Posterior cingulate gyrus (tissue), 11 donors: ENCODE measurements at regions not wholly inside any gene's neighbourhood (a gene's known extent, or its start where the extent isn't known, plus 50 kb on each side); places are given as distances from the start of the nearest gene placed in this dataset.

ENCODE experiments used
- DNase-seq, 10 donors: peaks; one replicate each; pipeline versions ENCODE4 v3.0.0 to v3.0.0-alpha.2; 2020 to 2021; ENCODE audit warnings: mixed read lengths in 3 of 10
- intact Hi-C: fragments of 100-400 bp; cut with DNase I; formaldehyde crosslinking; loops from one replicate; pipeline ENCODE4 v1.15.1; 2023

DNA sequence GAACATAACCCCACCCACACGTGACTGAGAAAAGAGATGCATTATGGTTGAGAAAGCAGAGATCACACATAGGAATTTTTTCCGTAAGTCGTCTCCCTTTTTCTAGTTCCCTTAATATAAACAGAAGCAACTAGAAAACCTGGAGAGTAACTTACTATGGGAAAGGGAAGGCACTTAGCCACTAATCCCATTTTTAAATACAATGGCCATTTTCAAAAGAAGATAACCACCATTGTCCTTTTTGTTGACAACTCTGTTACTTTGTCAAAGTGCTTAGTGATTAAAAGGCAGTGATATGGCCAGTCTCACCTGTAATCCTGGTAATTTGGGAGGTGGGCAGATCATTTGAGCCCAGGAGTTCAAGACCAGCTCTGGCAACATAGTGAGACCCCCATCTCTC lies 184.4 kb upstream of the UMPS start:
- no peak for DNase-seq
- intact Hi-C loops: no loop called here

DNA sequence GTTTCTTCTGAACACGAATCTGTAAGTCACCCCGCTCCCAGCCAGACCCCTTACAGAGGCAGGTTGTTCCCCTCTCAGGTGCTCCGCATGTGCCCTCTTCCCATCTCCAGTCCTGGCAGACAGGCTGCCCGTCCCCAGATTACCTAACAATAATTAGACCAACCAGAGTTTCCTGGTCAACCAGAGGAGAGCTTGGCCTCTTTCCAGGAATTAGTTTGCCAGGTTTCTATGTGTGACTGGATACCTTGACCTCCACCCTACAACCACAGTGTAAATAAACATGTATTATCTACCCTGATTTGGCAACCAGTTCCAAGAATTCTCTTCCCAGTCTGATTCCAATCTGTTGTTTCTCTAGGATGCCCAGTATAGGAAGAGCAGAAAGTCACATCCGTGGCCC lies 178.0 kb upstream of the UMPS start:
- intact Hi-C loops: loop anchor here (5.0 kb wide), 1 partner anchor 200 kb away; no protein-coding TSS in a partner anchor

DNA sequence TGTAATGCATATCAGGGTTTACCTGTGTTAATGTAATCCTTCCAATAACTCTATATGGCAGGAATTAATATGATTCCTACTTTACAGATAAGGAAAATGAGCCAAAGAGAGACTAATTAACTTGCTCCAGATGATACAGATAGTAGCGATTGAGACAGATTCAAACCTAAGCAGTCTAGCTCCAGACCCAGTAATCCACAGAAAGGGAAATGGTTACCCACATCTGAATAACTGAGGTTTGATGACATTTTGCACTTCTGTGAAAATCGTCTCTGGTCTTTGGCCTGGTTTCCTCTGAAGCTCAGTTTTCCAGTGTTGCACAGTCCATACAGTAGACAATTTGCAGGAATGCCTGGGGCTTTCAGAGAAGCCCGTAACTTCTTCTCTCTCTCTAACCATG lies 177.1 kb upstream of the UMPS start:
- DNase-seq: no peak
- intact Hi-C loops: loop anchor here (5.0 kb wide), 1 partner anchor 201 kb away; no protein-coding TSS in a partner anchor

More for the DNA sequence above, 178.0 kb upstream of the UMPS start:
- DNase-seq: no peak

DNA sequence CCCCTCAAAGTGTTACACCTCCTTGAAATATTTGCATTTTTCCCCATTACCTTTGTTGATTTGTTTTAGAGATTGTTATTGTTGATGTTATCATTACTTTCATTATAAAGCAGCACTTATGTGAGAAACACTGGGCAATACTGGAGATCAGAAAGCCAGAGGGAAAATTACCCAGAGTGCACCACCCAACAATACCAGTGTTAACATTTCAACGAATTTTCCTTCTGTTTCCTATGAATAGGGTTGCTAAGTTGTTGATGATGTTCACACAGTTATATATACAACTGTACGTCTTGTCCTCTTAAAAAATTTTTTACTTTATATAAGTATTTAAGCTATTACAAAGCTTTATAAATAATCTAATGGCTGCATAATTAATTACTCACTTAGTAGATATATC lies 173.6 kb upstream of the UMPS start:
- no peak for DNase-seq
- intact Hi-C loops: no loop called here

DNA sequence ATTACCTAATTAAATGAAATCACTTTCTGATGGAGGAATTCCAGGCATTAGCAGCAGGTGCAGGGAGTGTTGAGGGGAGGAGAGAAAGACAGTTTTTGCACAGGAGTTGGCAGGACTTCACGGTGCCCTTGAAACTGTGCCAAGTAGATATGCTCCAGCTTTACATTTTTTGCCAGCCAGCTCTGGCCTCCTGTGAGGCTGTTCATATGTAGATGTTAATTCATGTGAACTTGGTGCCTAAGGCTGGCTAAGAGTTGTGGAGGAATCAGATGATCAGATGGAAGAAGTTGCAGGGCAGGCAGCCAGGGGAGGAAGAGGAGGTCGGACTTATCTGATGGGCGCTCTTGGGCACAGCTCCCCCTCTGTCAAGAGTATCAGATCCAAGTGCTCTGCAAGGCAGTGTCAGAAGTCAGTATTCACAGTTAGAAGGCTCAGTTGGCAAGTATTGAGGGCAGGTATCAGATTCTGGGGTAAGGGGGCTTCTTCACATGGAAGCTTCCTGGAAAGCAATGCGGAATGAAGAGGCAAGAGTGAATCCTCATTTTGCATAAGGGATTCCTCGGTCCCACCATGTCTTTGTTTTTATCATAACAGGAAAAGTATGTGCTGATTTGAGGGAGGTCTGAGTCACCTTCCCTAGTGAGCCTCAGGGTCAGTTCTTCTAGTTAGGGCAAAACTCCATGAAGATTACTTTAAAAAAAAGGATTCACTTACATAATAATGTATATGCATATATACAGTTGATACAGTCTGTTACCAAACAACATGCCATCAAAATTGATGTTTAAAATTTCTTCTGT lies 172.6 kb upstream of the UMPS start:
- intact Hi-C loops: no loop called here
- no peak for DNase-seq

DNA sequence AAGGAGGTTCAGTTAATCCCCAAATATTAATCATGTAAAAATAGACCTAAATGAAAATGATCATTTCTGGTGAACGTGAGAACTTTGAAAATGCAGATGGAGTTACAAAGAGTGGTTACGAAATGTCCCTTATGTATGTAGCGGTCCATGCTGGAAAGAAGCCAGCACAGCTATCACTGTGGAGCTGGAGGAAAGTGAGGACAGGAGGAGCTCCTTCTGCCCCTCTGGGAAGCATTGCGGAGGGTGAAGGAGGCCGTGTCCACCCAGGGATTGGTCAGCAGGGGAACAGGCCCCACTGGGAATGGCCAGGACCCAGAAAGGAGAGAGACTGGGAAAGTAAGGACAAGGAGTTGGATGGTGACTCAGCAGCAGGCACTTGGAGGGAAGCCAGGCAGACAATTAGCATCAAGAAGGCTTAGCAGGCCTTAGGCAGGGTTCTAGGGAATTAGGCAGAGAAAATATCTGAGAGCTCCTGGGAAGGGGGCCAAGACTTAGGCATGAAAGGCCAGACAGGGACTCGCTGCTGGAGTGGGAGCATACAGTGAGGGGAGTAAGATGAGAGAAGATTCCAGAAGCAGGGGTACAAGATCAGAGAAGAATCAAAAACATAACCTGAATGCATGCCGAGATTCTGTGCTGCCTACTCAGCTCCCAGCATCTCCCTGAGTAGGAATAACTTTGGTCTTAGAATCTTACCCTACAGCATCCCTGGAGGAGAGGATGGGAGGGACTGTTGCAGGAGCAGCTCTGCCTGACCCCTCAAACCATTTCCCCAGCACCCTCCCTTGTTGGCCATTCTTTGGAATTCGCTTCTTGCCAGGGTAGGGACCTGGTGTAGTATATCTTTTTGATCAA lies 171.0 kb upstream of the UMPS start:
- intact Hi-C loops: no loop called here
- peak; percentile 54 to 95 (median 74) for DNase-seq

DNA sequence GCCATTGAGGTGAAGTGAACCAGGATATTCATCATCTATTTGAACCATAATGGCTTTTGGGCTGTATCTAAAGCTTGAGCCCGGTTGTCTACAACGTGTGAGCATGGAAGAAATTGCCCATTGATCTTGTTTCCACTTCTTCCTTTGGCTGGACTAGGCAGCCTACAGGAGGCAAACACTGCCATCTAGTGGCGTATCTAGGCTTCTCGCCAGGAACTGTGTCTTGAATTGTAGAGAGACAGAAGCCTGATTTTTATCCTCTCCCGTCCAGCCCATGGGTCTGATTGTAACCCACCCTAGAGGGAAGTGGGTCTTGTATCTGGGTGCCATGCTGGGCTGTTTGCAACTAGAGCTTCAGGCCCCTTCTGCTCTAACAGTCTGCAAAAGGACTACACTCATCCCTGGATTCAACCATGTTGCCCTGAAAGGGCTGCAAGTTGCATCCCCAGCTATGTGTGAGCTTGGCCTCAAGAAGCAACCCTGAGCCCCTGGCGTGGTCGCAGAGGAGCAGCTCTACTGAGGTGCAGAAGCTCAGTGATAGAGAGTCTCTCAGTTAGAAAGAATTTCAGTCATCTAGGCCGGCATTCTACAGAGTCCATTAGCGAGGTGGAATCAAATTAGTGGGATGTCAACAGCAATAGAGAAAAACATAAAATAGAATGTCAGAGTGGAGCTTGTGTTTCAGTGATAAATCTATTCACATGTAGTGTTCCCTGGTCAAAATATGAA lies 170.2 kb upstream of the UMPS start:
- intact Hi-C loops: no loop called here
- peak; percentile 50 to 96 (median 80) for DNase-seq

DNA sequence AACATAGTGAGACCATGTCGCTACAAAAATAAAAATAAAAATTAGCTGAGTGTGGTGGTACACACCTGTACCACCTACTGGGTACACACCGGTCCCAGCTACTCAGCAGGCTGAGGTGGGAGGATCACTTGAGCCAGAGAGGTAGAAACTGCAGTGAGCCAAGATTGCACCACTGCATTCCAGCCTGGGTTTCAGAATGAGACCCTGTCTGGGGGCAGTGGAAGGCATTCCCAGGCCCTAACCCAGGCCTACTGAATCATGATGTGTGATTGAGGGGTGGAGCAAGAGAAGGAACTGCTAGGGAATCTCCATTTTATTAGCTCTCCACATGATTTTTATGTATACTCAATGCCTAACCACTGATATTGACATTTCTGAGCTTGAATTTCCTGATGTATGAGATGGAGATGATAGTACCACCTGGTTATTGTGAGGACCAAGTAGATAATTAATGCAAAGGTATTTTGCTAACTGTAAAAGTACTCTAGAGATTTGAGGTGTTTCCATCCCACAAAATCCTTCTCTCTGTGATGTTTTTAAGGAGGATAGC lies 169.5 kb upstream of the UMPS start:
- intact Hi-C loops: no loop called here
- DNase-seq: no peak

DNA sequence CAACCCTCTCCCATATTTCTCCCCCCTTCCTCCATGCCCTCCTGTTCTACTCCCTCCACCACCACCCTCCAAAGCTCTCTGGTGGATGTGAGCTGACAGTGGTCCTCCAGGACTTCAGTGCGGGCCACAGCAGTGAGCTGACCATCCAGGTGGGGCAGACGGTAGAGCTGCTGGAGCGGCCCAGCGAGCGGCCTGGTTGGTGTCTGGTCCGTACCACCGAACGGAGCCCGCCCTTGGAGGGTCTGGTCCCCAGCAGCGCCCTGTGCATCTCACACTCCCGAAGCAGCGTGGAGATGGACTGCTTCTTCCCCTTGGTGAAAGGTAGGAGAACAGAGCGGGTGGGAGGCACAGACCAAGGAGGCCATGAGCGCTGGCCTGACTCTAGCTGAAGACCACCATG lies 167.5 kb upstream of the UMPS start:
- peak in 1 of 10 donors; percentile 79 for DNase-seq
- intact Hi-C loops: no loop called here

DNA sequence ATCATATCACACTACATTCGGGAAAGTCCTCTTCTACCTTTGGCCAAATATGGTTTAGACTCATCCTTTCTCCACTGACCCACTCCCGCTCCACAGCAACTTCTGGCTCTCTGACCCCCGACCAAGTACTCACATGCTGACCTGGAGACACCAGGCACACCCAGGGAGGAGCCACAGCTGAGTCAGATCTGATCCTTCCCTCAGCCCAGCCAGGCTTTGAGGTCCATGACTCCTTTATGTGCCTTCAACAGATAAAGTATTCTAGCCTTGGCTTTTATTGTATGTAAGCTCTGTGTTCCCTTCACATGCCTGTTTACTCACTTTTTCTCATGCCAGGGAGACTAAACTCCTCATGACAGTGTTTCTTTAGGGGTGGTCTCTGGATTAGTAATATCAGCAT lies 166.9 kb upstream of the UMPS start:
- no peak for DNase-seq
- intact Hi-C loops: no loop called here

DNA sequence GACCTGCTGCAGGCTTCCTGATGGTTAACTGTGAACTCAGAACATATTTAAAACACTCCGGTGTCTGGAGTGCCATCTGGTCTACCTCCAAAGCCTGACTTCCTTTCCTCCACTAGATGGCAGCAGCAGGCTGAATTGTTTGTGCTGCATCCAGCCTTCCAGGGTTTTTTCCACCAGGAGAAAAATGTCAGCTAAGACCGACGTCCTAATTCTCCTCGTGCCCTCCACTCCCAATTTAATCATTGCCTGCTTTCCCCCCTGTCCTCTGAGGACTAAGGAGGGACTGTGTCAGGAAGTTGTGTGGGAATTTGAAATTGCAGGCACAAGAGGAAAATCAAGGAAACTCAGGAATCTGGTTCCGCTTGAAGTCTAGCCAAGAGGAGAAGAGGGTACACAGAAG lies 165.2 kb upstream of the UMPS start:
- intact Hi-C loops: loop anchor here (1.0 to 2.0 kb wide), 2 partner anchors 124 to 336 kb away; no protein-coding TSS in a partner anchor
- peak; percentile 49 to 94 (median 78) for DNase-seq

DNA sequence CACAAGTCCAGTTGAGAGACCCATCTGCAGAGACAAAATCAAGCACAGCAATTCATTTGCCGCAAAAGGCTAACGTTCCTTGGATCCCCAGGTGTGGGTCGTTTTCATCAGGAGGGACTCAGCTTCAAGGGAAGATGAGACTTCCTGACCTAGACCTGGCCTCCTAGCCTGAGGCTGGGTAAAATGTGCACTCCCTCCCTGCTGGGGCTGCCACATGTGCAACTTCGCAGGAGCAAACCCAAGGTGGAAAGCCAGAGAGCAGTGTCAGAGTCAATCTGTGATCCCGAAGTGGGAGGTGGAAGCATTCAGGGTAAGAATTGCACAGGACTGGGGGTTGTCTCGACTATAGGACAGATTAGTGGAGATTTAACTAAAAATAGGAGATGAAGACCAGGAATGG lies 164.7 kb upstream of the UMPS start:
- intact Hi-C loops: loop anchor here (1.0 to 2.0 kb wide), 2 partner anchors 124 to 335 kb away; no protein-coding TSS in a partner anchor
- no peak for DNase-seq

DNA sequence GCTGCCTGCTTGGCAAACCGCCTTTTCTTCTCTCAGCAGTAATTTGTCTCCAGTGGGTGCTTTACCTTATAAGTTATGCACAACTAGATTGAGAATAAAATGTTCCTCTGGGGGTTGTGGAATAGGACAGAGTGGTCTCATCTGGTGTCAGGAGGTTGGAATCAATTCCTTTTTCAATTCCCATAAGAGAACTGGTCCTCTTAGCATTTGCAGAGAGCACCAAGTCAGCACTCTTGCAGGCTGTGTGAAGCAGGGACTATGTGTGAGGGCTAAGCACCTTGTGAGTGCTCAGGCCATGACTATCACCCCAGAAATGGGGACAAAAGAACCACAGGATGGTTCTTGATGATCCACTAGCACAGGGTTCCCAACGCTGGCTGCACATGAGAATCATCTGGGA lies 163.6 kb upstream of the UMPS start:
- intact Hi-C loops: no loop called here

DNA sequence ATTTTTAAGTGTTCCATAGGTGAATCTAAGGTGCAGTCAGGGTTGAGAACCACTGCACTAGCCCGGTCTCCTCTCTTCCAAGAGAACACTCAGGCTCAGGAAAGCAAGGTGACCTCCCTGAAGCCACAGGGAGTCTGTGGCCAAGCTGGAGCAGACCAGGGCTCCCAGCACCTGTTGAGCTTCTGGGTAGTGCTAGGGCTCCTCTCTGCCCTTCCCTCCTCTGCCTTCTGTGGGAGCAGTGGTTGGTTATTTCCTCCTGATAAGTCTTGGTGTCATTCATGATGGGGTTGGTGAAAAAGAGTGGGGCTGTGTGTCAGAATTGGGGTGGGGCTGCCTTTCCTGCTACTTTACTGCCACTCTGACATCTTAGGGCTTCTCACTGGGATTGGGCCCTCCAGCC lies 163.1 kb upstream of the UMPS start:
- intact Hi-C loops: no loop called here

More for the DNA sequence above, 163.6 kb upstream of the UMPS start:
- DNase-seq: no peak

DNA sequence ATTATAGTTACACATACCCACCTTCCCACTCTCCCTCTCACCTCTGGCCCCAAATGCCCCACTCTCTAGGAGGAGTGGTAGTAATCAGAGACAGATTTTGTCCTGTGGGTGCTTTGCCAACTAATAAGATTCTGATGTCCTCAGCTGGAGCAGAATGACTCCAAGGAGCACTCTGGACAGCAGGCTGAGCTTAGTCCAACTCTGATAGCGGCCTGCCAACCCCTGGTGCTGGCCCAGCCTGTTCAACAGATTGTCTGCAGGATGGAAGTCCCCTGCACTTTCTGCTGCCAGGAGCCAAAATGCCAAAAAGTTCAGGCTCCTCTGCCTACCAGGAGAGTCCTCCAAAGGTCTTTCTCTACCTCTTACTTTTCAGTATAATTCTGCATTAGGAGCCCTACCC lies 160.5 kb upstream of the UMPS start:
- DNase-seq: peak in 1 of 10 donors; percentile 54
- intact Hi-C loops: no loop called here

More for the DNA sequence above, 163.1 kb upstream of the UMPS start:
- no peak for DNase-seq

DNA sequence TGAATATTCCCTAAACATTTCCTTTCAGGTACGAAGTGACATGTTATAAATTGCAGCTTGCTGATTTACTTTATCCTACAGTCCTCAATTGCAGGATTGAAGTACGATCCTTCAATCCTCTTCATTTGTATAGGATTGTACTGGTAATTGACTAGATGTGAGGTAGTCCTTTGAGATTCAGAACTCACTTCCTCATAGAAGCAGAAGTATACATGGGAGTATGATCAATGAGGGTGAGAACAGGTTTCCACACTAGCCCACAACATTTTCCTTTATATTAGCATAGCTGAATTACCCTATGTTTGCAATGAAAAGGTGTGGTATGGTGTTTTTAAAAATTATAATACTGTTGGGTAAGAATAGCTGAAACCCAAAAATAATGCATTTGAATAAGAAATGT lies 160.0 kb upstream of the UMPS start:
- intact Hi-C loops: no loop called here
- DNase-seq: no peak

DNA sequence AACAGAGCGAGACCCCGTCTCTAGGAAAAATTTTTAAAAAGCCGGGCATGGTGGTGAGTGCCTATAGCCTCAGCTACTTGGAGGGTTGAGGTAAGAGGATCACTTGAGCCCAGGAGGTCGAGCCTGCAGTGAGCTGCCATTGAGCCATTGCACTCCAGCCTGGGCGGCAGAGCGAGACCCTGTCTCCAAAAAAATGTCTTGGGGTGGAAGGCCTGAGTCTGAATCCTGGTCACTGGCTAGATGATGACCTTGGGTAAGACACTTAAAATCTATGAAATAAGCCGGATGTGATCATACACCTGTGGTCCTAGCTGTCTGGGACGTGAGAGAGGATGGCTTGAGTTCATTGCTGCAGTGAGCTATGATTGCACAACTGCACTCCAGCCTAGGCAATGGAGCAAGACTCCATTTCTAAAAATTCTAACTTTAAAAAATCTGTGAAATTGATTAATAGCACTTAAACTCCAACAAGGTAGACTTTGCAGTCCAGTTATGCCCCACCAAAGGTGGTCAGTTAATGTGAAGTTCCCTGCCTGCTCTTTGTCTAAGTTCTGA lies 157.3 kb upstream of the UMPS start:
- no peak for DNase-seq

DNA sequence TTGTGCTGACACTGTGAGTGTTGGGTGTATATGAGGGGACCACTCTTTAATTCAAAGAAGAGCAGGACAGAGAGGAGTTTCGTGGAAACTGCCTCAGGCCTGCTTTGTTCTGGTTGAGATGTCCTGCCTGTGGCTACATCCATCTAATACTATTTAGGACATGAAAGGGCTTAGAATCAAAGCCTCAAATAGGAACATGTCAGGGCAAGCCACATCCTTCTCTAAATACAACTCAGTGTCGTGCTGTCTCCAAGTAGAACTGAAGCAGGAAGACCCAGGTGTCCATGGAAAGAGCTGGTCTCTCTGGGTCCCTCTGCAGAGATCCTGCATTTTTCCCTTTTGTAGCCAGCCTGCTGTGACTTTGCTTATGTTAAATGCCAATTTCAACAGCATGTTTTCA lies 156.2 kb upstream of the UMPS start:
- intact Hi-C loops: no loop called here
- no peak for DNase-seq

More for the DNA sequence above, 157.3 kb upstream of the UMPS start:
- intact Hi-C loops: no loop called here

DNA sequence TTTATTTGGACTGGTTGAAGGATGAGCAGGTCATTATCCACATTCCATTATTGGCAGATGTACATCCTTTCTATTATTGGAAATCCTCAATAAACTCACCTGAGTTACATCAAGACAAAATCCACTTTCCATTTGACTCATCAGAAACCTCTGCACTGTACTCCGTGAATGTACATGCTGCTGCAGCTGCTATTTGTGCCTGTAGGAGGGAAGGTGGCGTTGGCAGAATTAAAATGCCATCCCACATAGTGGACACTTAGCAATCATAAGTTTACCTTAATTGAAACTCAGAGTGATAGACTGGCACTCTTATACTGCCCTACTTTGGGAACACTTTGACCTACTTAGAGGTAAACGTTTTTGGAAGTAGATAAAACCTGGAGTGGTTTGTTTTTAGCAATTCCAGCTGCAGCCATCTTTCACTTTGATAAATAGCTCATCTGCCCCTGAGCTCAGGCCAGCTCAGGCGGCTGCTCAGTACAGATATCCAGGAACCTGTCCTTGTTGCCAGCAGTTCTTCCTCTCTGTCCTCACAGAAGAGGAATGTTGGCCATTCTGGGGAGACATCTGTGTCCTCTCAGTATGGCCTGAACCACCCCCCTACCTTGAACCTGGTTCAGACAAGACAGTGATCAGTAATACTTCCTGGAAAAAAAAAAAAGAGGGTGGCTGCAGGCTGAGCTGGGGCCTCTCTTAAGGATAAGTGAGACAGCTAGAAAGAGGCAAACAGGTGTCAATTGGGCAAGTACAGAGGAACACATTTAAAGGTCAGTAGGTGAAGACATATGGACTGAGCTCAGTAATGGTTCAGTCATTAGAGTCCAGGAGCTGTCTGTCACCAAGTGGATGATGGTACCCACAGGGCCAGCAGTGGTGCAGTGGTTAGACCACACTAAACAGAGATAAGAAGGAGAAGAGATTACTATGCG lies 153.4 kb upstream of the UMPS start:
- intact Hi-C loops: no loop called here
- DNase-seq: no peak
